C4-2B (cell line): ENCODE measurements at regions not wholly inside any gene's neighbourhood (a gene's known extent, or its start where the extent isn't known, plus 50 kb on each side); places are given as distances from the start of the nearest gene placed in this dataset.

Experiments used
- H3K27ac ChIP-seq: fragments of 450-650 bp; 2 replicates; pipeline ENCODE4 v1.5.1; 2017
- ZFX ChIP-seq: fragments of 450-650 bp; IDR thresholded peaks from 2 replicates; pipeline ENCODE4 v1.6.1; 2017
- TF ChIP-seq, protein P1 (sequence below): fragments of 450-650 bp; conservative IDR thresholded peaks from 2 replicates; pipeline ENCODE4 v1.5.1; 2017; ENCODE audit warnings: mild to moderate bottlenecking

GRCh38 chr9:88737031-88737430 lies 202.1 kb downstream of the NXNL2 start:
- no peak overlapping the region for H3K27ac ChIP-seq
- TF ChIP-seq, protein P1, sequence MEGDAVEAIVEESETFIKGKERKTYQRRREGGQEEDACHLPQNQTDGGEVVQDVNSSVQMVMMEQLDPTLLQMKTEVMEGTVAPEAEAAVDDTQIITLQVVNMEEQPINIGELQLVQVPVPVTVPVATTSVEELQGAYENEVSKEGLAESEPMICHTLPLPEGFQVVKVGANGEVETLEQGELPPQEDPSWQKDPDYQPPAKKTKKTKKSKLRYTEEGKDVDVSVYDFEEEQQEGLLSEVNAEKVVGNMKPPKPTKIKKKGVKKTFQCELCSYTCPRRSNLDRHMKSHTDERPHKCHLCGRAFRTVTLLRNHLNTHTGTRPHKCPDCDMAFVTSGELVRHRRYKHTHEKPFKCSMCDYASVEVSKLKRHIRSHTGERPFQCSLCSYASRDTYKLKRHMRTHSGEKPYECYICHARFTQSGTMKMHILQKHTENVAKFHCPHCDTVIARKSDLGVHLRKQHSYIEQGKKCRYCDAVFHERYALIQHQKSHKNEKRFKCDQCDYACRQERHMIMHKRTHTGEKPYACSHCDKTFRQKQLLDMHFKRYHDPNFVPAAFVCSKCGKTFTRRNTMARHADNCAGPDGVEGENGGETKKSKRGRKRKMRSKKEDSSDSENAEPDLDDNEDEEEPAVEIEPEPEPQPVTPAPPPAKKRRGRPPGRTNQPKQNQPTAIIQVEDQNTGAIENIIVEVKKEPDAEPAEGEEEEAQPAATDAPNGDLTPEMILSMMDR = no peak
- no peak for TF ChIP-seq ZFX

- TF ChIP-seq, protein P1 = no peak
- TF ChIP-seq ZFX = no peak
- no peak overlapping the region for H3K27ac ChIP-seq
Measured at GRCh38 chr9:88737876-88738275, 202.9 kb downstream of the NXNL2 start.

DNA sequence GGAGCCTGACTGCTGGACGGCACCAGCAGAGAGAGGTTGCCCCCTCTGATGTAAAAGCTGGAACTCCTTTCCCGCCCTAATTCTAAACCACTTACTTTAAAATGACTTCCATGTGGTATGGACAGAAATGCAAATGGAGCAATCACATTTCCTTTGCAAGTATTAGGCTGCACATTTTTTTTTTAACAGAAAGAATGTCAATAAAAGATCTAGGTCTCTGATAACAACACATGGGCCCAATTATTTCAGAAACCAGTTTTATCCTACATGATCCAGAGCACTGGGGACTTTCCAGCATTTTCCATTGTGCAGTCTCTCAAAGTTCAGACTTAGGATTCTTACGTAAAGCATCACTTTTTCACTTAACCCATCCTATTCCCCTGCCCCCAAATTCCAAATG lies 203.7 kb downstream of the NXNL2 start:
- no peak overlapping the region for H3K27ac ChIP-seq
- TF ChIP-seq, protein P1 = no peak
- no peak for TF ChIP-seq ZFX

DNA sequence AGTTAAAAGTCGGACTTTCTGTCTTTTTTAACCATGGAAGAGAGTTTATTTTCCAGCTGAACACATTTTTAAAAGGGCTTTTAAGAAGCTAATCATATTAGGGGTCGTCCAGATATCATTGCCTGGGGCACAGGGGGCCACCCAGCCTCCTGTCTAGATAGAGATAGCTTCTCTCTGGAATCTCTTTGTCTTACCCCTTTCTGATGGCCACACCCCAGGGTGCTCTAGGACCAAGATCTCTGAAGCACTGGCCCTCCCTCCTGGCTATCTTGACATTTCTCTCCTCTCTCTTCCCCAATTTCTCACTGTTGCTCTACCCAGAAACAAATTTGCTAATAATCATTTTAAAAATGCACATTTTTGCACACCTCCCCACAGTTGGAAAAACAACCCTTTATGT lies 204.4 kb downstream of the NXNL2 start:
- TF ChIP-seq ZFX = no peak
- TF ChIP-seq, protein P1 = no peak
- no peak overlapping the region for H3K27ac ChIP-seq

GRCh38 chr9:88740844-88741243 lies 205.9 kb downstream of the NXNL2 start:
- TF ChIP-seq ZFX = no peak
- TF ChIP-seq, protein P1 = no peak
- no peak overlapping the region for H3K27ac ChIP-seq

- TF ChIP-seq, protein P1 = no peak; the same call in 1 of the 2 replicates
- no peak for TF ChIP-seq ZFX
- H3K27ac ChIP-seq = no peak overlapping the region
Measured at GRCh38 chr9:88741335-88741734, 206.4 kb downstream of the NXNL2 start.

DNA sequence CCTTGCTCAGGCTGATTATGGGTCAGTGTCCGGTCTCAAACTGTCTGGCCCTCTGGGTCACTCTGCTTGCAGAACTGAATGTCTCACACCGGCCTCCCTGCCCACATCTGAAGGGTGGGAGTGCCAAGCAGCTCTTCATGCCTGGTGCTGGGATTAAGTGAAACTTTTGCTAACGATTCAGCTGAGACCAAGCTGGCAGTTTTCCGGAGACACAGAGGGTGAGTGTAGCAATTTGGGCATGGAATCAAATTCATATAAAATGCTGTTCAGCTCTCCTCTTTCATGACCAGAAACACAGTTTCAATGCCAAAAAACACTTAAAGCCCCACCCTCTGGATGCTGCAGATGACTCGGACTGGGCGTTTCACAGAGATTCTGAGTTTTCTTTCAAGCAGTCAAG lies 207.5 kb downstream of the NXNL2 start:
- TF ChIP-seq ZFX = no peak
- TF ChIP-seq, protein P1 = no peak
- H3K27ac ChIP-seq = no peak overlapping the region

DNA sequence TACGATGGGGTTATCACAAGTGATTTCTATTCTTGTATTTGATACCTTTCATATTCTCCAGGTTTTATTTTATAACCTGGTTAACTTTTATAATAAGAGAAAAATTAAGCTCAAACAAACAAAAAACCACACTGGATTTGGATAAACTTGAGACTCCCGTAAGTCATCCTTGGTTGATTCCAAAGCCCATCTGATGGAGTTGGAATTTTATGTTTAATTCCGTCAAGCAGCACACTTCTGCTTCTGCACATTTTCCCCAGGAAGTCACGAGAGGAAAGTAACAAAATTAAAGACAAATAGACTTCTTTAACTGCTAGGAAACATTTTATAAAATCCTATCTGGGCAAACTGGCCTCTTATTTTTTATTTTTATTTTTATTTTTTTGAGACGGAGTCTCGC lies 207.9 kb downstream of the NXNL2 start:
- no peak overlapping the region for H3K27ac ChIP-seq
- TF ChIP-seq ZFX = no peak
- TF ChIP-seq, protein P1 = no peak
